ENCODE measurements at regions not wholly inside any gene's neighbourhood (a gene's known extent, or its start where the extent isn't known, plus 50 kb on each side); places are given as distances from the start of the nearest gene placed in this dataset.

DNA sequence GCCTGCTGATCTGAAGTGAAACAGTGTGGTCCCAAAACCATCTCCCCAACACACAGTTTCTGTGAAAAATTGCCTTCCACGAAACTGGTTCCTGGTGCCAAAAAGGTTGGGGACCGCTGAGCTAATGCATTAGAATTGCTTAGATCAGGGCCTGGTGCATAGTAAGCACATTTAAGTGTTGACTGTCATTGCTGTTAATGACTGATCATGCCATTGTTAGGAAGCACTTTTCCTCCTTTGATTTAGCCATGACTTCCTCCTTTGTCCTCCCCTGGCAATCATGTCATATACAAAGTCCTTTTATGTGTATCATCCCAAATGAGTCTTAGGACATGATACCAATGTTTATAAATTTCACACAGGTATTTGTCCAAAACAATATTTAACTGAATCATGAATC, 81.5 kb upstream of the ATP11B start:
- TF ChIP-seq POLR2A (IDR thresholded peaks at IDR 0.05; ENCODE audit: low read depth) (no peak), EP300 (IDR thresholded peaks at IDR 0.05) (no peak)
- TF ChIP-seq, protein P1, sequence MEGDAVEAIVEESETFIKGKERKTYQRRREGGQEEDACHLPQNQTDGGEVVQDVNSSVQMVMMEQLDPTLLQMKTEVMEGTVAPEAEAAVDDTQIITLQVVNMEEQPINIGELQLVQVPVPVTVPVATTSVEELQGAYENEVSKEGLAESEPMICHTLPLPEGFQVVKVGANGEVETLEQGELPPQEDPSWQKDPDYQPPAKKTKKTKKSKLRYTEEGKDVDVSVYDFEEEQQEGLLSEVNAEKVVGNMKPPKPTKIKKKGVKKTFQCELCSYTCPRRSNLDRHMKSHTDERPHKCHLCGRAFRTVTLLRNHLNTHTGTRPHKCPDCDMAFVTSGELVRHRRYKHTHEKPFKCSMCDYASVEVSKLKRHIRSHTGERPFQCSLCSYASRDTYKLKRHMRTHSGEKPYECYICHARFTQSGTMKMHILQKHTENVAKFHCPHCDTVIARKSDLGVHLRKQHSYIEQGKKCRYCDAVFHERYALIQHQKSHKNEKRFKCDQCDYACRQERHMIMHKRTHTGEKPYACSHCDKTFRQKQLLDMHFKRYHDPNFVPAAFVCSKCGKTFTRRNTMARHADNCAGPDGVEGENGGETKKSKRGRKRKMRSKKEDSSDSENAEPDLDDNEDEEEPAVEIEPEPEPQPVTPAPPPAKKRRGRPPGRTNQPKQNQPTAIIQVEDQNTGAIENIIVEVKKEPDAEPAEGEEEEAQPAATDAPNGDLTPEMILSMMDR (IDR thresholded peaks at IDR 0.05), result no peak

All from esophagus muscularis mucosa (tissue), 4 donors.